K562 (cell line): ENCODE measurements at regions not wholly inside any gene's neighbourhood (a gene's known extent, or its start where the extent isn't known, plus 50 kb on each side); places are given as distances from the start of the nearest gene placed in this dataset.

Experiments
- ATAC-seq: fragments of 200-7000 bp; cut with Tn5 transposase; 3 replicates; pipeline ENCODE4 v1.9.1; 2020; ENCODE audit warnings: moderate library complexity
- BruUV-seq: library from RNA; stranded (reverse); fragments of 400-500 nt; replicated peaks from 2 replicates; lab custom pipeline; 2021; lab: Mats Ljungman, UMichigan
- CTCF ChIA-PET: fragments of 300-600 bp; formaldehyde crosslinking; extraction: SDS; loops from one replicate; lab custom pipeline; 2021; ENCODE audit warnings: low intra/inter-chr PET ratio; lab: Yijun Ruan, JAX
- POLR2A ChIA-PET: fragments of 300-600, 350-650 bp; sonication (Branson Sonifier 250); formaldehyde crosslinking; extraction: SDS; loops from one replicate; lab custom pipeline; 2021; ENCODE audit warnings: antibody characterized with exemption, inconsistent platforms; lab: Yijun Ruan, JAX
- DNase-seq, 4 experiments: peaks; one replicate each; pipeline versions ENCODE4 v3.0.0 to v3.0.0-alpha.2; 2011 to 2018; ENCODE audit warnings: low spot score in 3 of 4, mixed read lengths in 3 of 4; ENCODE audit errors: extremely low read depth in 1 of 4
- FAIRE-seq: peaks from 2 replicates; lab custom pipeline; 2011; peaks lifted over from hg19 to GRCh38; lab: Jason Lieb, UNC
- H2AFZ ChIP-seq: 2 replicates; pipeline ENCODE4 v1.6.0; 2011; ENCODE audit warnings: low read depth, low read length, control low read depth, inconsistent platforms
- H3K27ac ChIP-seq: fragments of 200-600 bp; 3 replicates; pipeline ENCODE4 v1.8.0; 2011; ENCODE audit warnings: low read depth, mild to moderate bottlenecking, control low read depth, inconsistent platforms, low read length, moderate library complexity, mixed read lengths; ENCODE audit errors: extremely low read depth
- H3K27me3 ChIP-seq, 2 experiments: fragments of 300-600 bp in 1 of 2; 2 replicates in 1 of 2; 3 replicates in 1 of 2; pipeline versions ENCODE4 v1.6.0 to v1.8.0; 2011; ENCODE audit warnings: inconsistent platforms in 2 of 2, low read length in 2 of 2, mild to moderate bottlenecking in 1 of 2, mixed read lengths in 1 of 2, moderate library complexity in 1 of 2; ENCODE audit not compliant: control insufficient read depth in 2 of 2, insufficient read depth in 2 of 2
- H3K36me3 ChIP-seq: fragments of 300-600 bp; 3 replicates; pipeline ENCODE4 v1.8.0; 2011; ENCODE audit warnings: mild to moderate bottlenecking, low read length, inconsistent platforms; ENCODE audit not compliant: control insufficient read depth, insufficient read depth
- H3K4me1 ChIP-seq, 2 experiments: fragments of 200-600 bp in 1 of 2; replicated peaks in 1 of 2; 2 replicates in 1 of 2; 3 replicates in 1 of 2; pipeline versions ENCODE4 v1.5.1 to v1.8.0; 2011; ENCODE audit warnings: inconsistent platforms in 2 of 2, low read length in 2 of 2, mild to moderate bottlenecking in 1 of 2, mixed read lengths in 1 of 2, moderate library complexity in 1 of 2; ENCODE audit not compliant: control insufficient read depth in 2 of 2, insufficient read depth in 2 of 2
- H3K4me2 ChIP-seq: 2 replicates; pipeline ENCODE4 v1.6.1; 2011; ENCODE audit warnings: low read length, control low read depth, inconsistent platforms, mixed read lengths; ENCODE audit not compliant: insufficient read depth
- H3K4me3 ChIP-seq: fragments of 200-600 bp; sonication (generic), shearing (Covaris generic); 2 replicates; pipeline ENCODE4 v1.5.1; 2016; ENCODE audit warnings: control low read depth, inconsistent platforms
- H3K79me2 ChIP-seq: fragments of 200-600 bp; 3 replicates; pipeline ENCODE4 v1.8.0; 2011; ENCODE audit warnings: low read length, inconsistent platforms; ENCODE audit not compliant: control insufficient read depth, insufficient read depth
- H3K9ac ChIP-seq, 2 experiments: 2 replicates each; pipeline versions ENCODE4 v1.6.0 to v1.6.1; 2011; ENCODE audit warnings: low read depth in 2 of 2, low read length in 2 of 2, control low read depth in 1 of 2, inconsistent platforms in 1 of 2, mild to moderate bottlenecking in 1 of 2, mixed read lengths in 1 of 2; ENCODE audit not compliant: insufficient read depth in 1 of 2
- H3K9me1 ChIP-seq: one replicate; pipeline ENCODE4 v1.6.0; 2011; ENCODE audit warnings: inconsistent platforms, mild to moderate bottlenecking, low read length, moderate library complexity; ENCODE audit not compliant: control insufficient read depth, insufficient read depth
- H3K9me3 ChIP-seq: replicated peaks from 2 replicates; pipeline ENCODE4 v1.5.1; 2011; ENCODE audit warnings: low read depth, low read length, inconsistent platforms; ENCODE audit not compliant: control insufficient read depth, insufficient read depth
- H4K20me1 ChIP-seq: replicated peaks from 2 replicates; pipeline ENCODE4 v1.6.1; 2011; ENCODE audit warnings: low read length, inconsistent platforms, mixed read lengths; ENCODE audit not compliant: control insufficient read depth, insufficient read depth
- ATF1 ChIP-seq, 2 experiments: fragments of 450-650 bp in 1 of 2; IDR thresholded peaks; 2 replicates each; pipeline ENCODE4 v1.6.1; 2016; ENCODE audit warnings: missing compliant biosample characterization in 1 of 2, missing genetic modification characterization in 1 of 2
- BHLHE40 ChIP-seq: IDR thresholded peaks from 2 replicates; pipeline ENCODE4 v1.6.1; 2011; ENCODE audit warnings: low read length, improper control_type of control experiment
- HDAC6 ChIP-seq: IDR thresholded peaks from 2 replicates; pipeline ENCODE4 v1.6.1; 2012; ENCODE audit warnings: low read depth, mild to moderate bottlenecking, control low read depth, inconsistent platforms, low read length, moderate library complexity
- MEIS2 ChIP-seq: fragments of 450-650 bp; IDR thresholded peaks from 2 replicates; pipeline ENCODE4 v1.6.1; 2014; ENCODE audit warnings: mild to moderate bottlenecking; ENCODE audit not compliant: partially characterized antibody
- PHF8 ChIP-seq: fragments of 200-600 bp; sonication (generic); IDR thresholded peaks from 2 replicates; pipeline ENCODE4 v1.6.1; 2012; ENCODE audit warnings: mixed run types, mild to moderate bottlenecking, inconsistent platforms, low read length, moderate library complexity, borderline replicate concordance
- PYGO2 ChIP-seq: fragments of 450-650 bp; IDR thresholded peaks from 2 replicates; pipeline ENCODE4 v1.6.1; 2016; ENCODE audit warnings: mild to moderate bottlenecking, missing genetic modification characterization, moderate library complexity, missing compliant biosample characterization
- RBM25 ChIP-seq: fragments of 200-400 bp; formaldehyde crosslinking; IDR thresholded peaks from 2 replicates; pipeline ENCODE4 v1.6.1; 2018; ENCODE audit warnings: low read length, low read depth, moderate library complexity; ENCODE audit not compliant: severe bottlenecking
- SP1 ChIP-seq: sonication (generic); formaldehyde crosslinking; IDR thresholded peaks from 2 replicates; pipeline ENCODE4 v1.8.1; 2022; ENCODE audit warnings: mild to moderate bottlenecking, missing genetic modification reagents
- TAF1 ChIP-seq: IDR thresholded peaks from 2 replicates; pipeline ENCODE4 v1.6.1; 2011; ENCODE audit warnings: mild to moderate bottlenecking, low read length, moderate library complexity; ENCODE audit not compliant: insufficient read depth, control insufficient read depth, severe bottlenecking; ENCODE audit errors: extremely low read depth
- ZBTB1 ChIP-seq: sonication (generic); formaldehyde crosslinking; IDR thresholded peaks from 2 replicates; pipeline ENCODE4 v1.8.1; 2023; ENCODE audit warnings: missing genetic modification reagents, low read depth, mild to moderate bottlenecking, borderline replicate concordance
- WGBS: fragments of 100-300 bp; shearing (Covaris generic); methylation state at CpG from one replicate; pipeline ENCODE4 v1.1.6; 2016; ENCODE audit warnings: low coverage, mixed read lengths; ENCODE audit not compliant: insufficient coverage; ENCODE audit errors: missing lambda C conversion rate; 5-methylcytosine and 5-hydroxymethylcytosine counted together
- in situ Hi-C: fragments of 300-500 bp; cut with MboI; formaldehyde crosslinking; loops from 4 replicates; pipeline ENCODE4 v1.15.0; 2018; ENCODE audit warnings: inconsistent platforms, mixed read lengths
- intact Hi-C: fragments of 100-400 bp; cut with micrococcal nuclease; formaldehyde crosslinking; loops from 2 replicates; pipeline ENCODE4 v1.14.2; 2022
- TF ChIP-seq, protein P1 (sequence below): fragments of 200-800 bp; sonication (Bioruptor generic); IDR thresholded peaks from 2 replicates; pipeline ENCODE4 v1.6.1; 2017; ENCODE audit warnings: missing genetic modification characterization, missing compliant biosample characterization
- TF ChIP-seq, protein P2 (sequence below): fragments of 250-450 bp; sonication (Bioruptor Pico); IDR thresholded peaks from 2 replicates; pipeline ENCODE4 v1.5.0; 2020; ENCODE audit warnings: mild to moderate bottlenecking
- TF ChIP-seq, protein P3 (sequence below): fragments of 450-650 bp; IDR thresholded peaks from one replicate; pipeline ENCODE4 v1.6.1; 2018; ENCODE audit warnings: mild to moderate bottlenecking, moderate library complexity; ENCODE audit not compliant: partially characterized antibody
- TF ChIP-seq, protein P4 (sequence below), 2 experiments: IDR thresholded peaks; 2 replicates each; pipeline ENCODE4 v1.6.1; 2012; ENCODE audit warnings: improper control_type of control experiment in 2 of 2, low read depth in 2 of 2, low read length in 2 of 2, borderline replicate concordance in 1 of 2

DNA sequence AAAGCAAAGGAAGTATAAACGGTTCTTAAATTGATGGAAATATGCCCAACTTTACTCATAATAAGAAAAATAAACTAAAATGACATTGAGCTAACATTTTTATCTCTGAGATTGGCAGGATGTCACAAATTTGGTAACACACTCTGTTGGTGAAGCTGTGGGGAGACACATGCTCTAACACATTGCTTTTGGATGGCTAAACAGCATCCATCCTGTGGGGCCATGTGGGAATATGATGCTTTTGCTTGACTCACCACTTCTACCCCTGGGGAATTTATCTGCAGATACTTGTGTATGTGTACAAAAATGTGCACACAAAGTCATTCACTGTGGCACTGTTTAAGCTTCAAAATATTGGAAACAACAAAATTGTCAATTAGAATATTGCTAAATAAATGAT is 100.2 kb downstream of the ANAPC4 start:
- in situ Hi-C loops (no loop called here), intact Hi-C loops (no loop called here)
- H3K4me3 ChIP-seq, result no peak overlapping the region
- no peaks in the 10 kb centered on the region; a peak in 1 of 5 replicates for H3K27me3 ChIP-seq
- POLR2A ChIA-PET, result no interaction called here
- H3K9me3 ChIP-seq, result no peaks in the 10 kb centered on the region
- H3K9me1 ChIP-seq, result no peaks in the 10 kb centered on the region
- no peaks in the 10 kb centered on the region for H3K4me1 ChIP-seq
- no peak for DNase-seq
- H3K9ac ChIP-seq, result no peak overlapping the region
- BruUV-seq, result no TSS peak
- H2AFZ ChIP-seq, result no peak overlapping the region
- H3K36me3 ChIP-seq, result no peaks in the 10 kb centered on the region
- WGBS, result 0% methylated on average over 1 of the region's 1 CpG
- no peaks in the 10 kb centered on the region for H3K79me2 ChIP-seq
- CTCF ChIA-PET, result no interaction called here
- FAIRE-seq, result no peak
- no peak overlapping the region for H3K27ac ChIP-seq
- no peak for ATAC-seq
- H3K4me2 ChIP-seq, result no peak overlapping the region
- no peaks in the 10 kb centered on the region for H4K20me1 ChIP-seq
- TF ChIP-seq PYGO2 (tag), result no peak
- TF ChIP-seq, protein P1, sequence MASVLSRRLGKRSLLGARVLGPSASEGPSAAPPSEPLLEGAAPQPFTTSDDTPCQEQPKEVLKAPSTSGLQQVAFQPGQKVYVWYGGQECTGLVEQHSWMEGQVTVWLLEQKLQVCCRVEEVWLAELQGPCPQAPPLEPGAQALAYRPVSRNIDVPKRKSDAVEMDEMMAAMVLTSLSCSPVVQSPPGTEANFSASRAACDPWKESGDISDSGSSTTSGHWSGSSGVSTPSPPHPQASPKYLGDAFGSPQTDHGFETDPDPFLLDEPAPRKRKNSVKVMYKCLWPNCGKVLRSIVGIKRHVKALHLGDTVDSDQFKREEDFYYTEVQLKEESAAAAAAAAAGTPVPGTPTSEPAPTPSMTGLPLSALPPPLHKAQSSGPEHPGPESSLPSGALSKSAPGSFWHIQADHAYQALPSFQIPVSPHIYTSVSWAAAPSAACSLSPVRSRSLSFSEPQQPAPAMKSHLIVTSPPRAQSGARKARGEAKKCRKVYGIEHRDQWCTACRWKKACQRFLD (CRISPR knock-in tag), result no peak
- TF ChIP-seq BHLHE40, result no peak
- TF ChIP-seq TAF1, result no peak
- TF ChIP-seq, protein P2, sequence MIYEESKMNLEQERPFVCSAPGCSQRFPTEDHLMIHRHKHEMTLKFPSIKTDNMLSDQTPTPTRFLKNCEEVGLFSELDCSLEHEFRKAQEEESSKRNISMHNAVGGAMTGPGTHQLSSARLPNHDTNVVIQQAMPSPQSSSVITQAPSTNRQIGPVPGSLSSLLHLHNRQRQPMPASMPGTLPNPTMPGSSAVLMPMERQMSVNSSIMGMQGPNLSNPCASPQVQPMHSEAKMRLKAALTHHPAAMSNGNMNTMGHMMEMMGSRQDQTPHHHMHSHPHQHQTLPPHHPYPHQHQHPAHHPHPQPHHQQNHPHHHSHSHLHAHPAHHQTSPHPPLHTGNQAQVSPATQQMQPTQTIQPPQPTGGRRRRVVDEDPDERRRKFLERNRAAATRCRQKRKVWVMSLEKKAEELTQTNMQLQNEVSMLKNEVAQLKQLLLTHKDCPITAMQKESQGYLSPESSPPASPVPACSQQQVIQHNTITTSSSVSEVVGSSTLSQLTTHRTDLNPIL (CRISPR knock-in tag), result no peak
- TF ChIP-seq ZBTB1 (CRISPR knock-in tag), result no peak
- TF ChIP-seq RBM25, result no peak
- TF ChIP-seq, protein P3, sequence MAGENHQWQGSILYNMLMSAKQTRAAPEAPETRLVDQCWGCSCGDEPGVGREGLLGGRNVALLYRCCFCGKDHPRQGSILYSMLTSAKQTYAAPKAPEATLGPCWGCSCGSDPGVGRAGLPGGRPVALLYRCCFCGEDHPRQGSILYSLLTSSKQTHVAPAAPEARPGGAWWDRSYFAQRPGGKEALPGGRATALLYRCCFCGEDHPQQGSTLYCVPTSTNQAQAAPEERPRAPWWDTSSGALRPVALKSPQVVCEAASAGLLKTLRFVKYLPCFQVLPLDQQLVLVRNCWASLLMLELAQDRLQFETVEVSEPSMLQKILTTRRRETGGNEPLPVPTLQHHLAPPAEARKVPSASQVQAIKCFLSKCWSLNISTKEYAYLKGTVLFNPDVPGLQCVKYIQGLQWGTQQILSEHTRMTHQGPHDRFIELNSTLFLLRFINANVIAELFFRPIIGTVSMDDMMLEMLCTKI, result no peak
- TF ChIP-seq HDAC6, result no peak
- TF ChIP-seq MEIS2, result no peak
- TF ChIP-seq SP1, result no peak
- no peak for TF ChIP-seq ATF1 (CRISPR knock-in tag; IDR thresholded peaks at IDR 0.05)
- TF ChIP-seq ATF1 (tag; IDR thresholded peaks at IDR 0.05), result no peak
- no peak for TF ChIP-seq PHF8
- TF ChIP-seq, protein P4, sequence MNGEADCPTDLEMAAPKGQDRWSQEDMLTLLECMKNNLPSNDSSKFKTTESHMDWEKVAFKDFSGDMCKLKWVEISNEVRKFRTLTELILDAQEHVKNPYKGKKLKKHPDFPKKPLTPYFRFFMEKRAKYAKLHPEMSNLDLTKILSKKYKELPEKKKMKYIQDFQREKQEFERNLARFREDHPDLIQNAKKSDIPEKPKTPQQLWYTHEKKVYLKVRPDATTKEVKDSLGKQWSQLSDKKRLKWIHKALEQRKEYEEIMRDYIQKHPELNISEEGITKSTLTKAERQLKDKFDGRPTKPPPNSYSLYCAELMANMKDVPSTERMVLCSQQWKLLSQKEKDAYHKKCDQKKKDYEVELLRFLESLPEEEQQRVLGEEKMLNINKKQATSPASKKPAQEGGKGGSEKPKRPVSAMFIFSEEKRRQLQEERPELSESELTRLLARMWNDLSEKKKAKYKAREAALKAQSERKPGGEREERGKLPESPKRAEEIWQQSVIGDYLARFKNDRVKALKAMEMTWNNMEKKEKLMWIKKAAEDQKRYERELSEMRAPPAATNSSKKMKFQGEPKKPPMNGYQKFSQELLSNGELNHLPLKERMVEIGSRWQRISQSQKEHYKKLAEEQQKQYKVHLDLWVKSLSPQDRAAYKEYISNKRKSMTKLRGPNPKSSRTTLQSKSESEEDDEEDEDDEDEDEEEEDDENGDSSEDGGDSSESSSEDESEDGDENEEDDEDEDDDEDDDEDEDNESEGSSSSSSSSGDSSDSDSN (IDR thresholded peaks at IDR 0.05; ENCODE audit: borderline replicate concordance in 1 of 2, low read depth in 2 of 2, low read length in 2 of 2), result no peak
